ENCODE measurements at regions not wholly inside any gene's neighbourhood (a gene's known extent, or its start where the extent isn't known, plus 50 kb on each side); places are given as distances from the start of the nearest gene placed in this dataset.
"Not testable (repeated sequence)": the region's sequence is repeated elsewhere in the genome, so short reads cannot be mapped to it uniquely, and the experiment has no call there.

GRCh38 chr2:204370172-204370718 is 175.0 kb upstream of the PARD3B start:
- DNase-seq = no peak

- no peak for DNase-seq
These were observed 171.3 kb upstream of the PARD3B start for GRCh38 chr2:204373942-204374341.

GRCh38 chr2:204380141-204380881 is 165.0 kb upstream of the PARD3B start:
- no peak for DNase-seq

GRCh38 chr2:204386668-204387067 is 158.6 kb upstream of the PARD3B start:
- DNase-seq = no peak

GRCh38 chr2:204389120-204389519 is 156.2 kb upstream of the PARD3B start:
- DNase-seq = no peak

GRCh38 chr2:204389856-204390255 is 155.4 kb upstream of the PARD3B start:
- DNase-seq = no peak

- no peak for DNase-seq
These were observed 149.7 kb upstream of the PARD3B start for GRCh38 chr2:204395539-204395938.

- DNase-seq = no peak
These were observed 144.2 kb upstream of the PARD3B start for GRCh38 chr2:204401114-204401513.

GRCh38 chr2:204407204-204408014 is 137.9 kb upstream of the PARD3B start:
- no peak for DNase-seq

GRCh38 chr2:204412782-204413181 is 132.5 kb upstream of the PARD3B start:
- not testable (repeated sequence) for DNase-seq

- DNase-seq = no peak
These were observed 129.7 kb upstream of the PARD3B start for GRCh38 chr2:204415406-204416181.

GRCh38 chr2:204416236-204416635 is 129.0 kb upstream of the PARD3B start:
- DNase-seq = no peak

- no peak for DNase-seq
These were observed 119.5 kb upstream of the PARD3B start for GRCh38 chr2:204425821-204426220.

- no peak for DNase-seq
These were observed 116.6 kb upstream of the PARD3B start for GRCh38 chr2:204428675-204429074.

- DNase-seq = no peak
These were observed 113.7 kb upstream of the PARD3B start for GRCh38 chr2:204431529-204431928.

- DNase-seq = no peak
These were observed 113.1 kb upstream of the PARD3B start for GRCh38 chr2:204432196-204432595.

- DNase-seq = no peak
These were observed 110.4 kb upstream of the PARD3B start for GRCh38 chr2:204434660-204435462.

GRCh38 chr2:204436230-204436629 is 109.0 kb upstream of the PARD3B start:
- DNase-seq = no peak

- DNase-seq = no peak
These were observed 107.9 kb upstream of the PARD3B start for GRCh38 chr2:204437408-204437807.

GRCh38 chr2:204437815-204438756 is 107.2 kb upstream of the PARD3B start:
- DNase-seq = no peak

- no peak for DNase-seq
These were observed 104.0 kb upstream of the PARD3B start for GRCh38 chr2:204441316-204441715.

Measured in stimulated activated CD4-positive, alpha-beta T cell treated with anti-CD3 and anti-CD28 coated beads, Interleukin-15, amount 100 ng/mL, for 24 hours (primary cell).